NCI-H460 (cell line): ENCODE measurements at regions not wholly inside any gene's neighbourhood (a gene's known extent, or its start where the extent isn't known, plus 50 kb on each side); places are given as distances from the start of the nearest gene placed in this dataset.

ENCODE experiments used
- DNase-seq: peaks from one replicate; pipeline ENCODE4 v3.0.0-alpha.2; 2016; ENCODE audit warnings: low read depth; ENCODE audit errors: extremely low read depth

- DNase-seq: no peak
These were observed 69.0 kb upstream of the RFXAP start for GRCh38 chr13:36750046-36750445.

DNA sequence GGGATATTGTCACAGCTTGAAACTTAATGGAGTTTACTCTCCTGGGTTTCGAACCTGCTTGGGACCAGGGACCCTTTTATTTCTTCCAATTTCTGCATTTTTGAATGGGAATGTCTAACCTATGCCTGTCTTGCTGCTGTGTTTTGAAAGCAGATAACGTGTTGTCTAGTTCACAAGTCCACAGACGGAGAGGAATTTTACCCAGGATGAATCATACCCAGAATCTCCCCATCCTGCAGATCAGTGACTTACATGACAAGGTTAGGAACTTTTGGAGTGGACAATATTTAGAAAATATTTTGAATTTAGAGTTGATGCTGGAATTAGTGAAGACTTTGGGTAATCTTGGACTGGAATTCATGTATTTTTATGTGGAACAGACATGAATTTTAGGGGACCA, 68.6 kb upstream of the RFXAP start:
- no peak for DNase-seq

- DNase-seq: no peak
These were observed 68.1 kb upstream of the RFXAP start for GRCh38 chr13:36750946-36751345.

- DNase-seq: no peak
These were observed 66.3 kb upstream of the RFXAP start for GRCh38 chr13:36752673-36753072.

DNA sequence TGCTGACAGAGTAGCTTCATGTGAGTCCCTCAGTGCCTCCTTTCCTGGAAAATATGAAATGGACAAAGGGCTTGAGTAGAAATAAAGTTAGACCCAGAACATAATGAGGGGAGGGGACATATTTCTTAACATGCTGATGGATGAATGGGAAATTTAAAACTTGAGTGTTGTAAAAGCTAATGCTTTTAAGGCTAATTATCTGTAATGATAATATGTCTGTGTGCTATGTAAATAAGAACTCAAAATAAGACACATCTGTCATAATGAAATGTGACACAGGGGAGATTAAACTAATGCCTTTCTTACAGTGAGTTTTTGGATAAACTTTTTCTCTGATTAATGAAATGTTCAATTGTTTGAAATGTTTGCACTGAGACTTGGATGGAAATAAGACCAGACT, 65.8 kb upstream of the RFXAP start:
- no peak for DNase-seq

DNA sequence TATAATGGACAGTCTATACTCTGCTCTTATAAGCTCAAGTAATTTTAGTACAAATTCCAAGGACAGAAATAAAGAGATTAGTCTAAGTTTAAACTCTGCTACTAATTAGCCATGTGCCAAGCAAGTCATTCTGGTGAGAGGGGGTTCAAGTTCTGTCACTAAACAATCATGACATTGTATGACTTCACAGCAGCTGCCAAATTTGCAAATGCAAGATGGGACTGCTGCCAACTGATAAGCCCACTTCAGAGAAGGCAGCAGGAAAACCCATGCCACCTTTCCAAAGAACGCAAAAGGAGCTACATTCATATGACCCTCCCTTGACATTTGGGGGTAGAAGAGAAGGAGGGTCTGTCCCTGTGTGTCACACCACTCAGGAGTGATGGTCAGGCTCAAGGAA, 60.7 kb upstream of the RFXAP start:
- no peak for DNase-seq

DNA sequence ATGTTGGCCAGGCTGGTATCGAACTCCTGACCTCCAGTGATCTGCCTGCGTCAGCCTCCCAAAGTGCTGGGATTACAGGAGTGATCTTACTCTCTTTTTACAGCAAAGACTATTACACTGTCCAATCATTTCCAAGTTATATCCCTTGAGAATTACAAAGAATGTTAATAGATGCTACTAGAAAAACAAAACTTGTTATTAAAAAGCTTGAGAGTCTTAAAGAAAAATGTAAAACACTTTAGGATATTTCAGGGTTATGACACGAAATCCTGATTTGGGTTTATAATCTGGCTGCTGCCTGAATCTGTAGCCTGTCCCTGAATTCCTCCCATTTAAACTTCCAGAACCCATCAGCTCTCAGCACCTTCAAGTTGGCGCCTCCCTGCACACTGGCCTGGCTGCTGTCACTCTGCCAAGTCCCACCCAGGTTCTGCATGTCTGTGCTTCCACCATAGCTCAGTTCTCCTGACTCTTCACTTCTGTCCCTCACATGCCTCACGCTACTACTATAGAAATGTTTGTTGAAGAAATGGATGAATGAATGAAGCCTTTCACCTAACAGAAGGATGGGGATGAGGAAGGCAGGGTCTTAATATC, 55.8 kb upstream of the RFXAP start:
- DNase-seq: no peak

GRCh38 chr13:36764536-36764935, 54.5 kb upstream of the RFXAP start:
- no peak for DNase-seq

- DNase-seq: no peak
These were observed 54.1 kb upstream of the RFXAP start for GRCh38 chr13:36764957-36765356.

GRCh38 chr13:36766295-36766694, 52.7 kb upstream of the RFXAP start:
- DNase-seq: peak; percentile 1

GRCh38 chr13:36767276-36767675, 51.7 kb upstream of the RFXAP start:
- DNase-seq: no peak

DNA sequence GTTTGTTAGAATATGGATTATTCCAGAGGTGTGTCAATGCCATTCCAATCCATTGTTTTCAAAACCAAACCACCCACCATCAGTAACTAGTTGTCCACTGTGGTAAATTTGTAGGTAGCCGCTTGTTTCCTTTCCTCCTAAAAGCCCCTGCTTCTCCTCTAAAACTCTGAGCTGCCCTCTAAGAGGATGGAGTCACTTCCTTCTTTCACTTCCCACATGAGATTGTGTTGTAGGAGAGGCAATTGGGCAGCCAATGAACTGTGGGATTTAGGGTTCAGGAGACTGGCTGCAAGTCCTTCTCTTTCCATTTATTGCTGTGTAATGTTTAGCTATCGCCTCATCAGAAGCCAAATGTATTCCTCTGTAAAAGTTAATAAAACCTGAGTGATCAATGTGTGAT, 49.9 kb upstream of the RFXAP start:
- no peak for DNase-seq
